ENCODE measurements at regions not wholly inside any gene's neighbourhood (a gene's known extent, or its start where the extent isn't known, plus 50 kb on each side); places are given as distances from the start of the nearest gene placed in this dataset.

DNA sequence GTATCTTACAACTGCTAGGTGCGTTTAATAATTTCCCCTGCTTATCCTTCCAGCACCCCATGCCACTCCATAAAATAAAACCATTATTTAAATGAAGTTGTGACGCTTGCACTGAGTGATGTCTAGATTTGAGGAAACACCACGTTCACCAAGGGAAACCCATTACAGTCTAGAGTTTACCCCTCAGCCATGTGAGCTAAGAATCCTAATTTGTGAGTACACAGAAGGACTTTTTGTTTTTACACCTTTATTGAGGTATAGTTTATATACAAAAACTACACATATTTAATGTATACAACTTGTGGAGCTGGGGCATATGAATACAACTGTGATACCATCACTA lies 326.8 kb downstream of the RAPGEF2 start:
- TF ChIP-seq CTCF (IDR thresholded peaks at IDR 0.05) (no peak), POLR2A (IDR thresholded peaks at IDR 0.05) (no peak)

All from gastroesophageal sphincter (tissue), 3 donors.